IMR-90 (cell line): ENCODE measurements at regions not wholly inside any gene's neighbourhood (a gene's known extent, or its start where the extent isn't known, plus 50 kb on each side); places are given as distances from the start of the nearest gene placed in this dataset.

Experiments
- ATAC-seq: fragments of 200-7000 bp; cut with Tn5 transposase; 2 replicates; pipeline ENCODE4 v1.9.1; 2020; ENCODE audit warnings: low read depth, mild to moderate bottlenecking, moderate library complexity
- BruUV-seq: library from RNA; stranded (reverse); fragments of 400-500 nt; replicated peaks from 2 replicates; lab custom pipeline; 2021; lab: Mats Ljungman, UMichigan
- CTCF ChIA-PET: fragments of 300-600 bp; formaldehyde crosslinking; extraction: SDS; loops from one replicate; lab custom pipeline; 2021; ENCODE audit warnings: antibody characterized with exemption; lab: Yijun Ruan, JAX
- POLR2A ChIA-PET: fragments of 300-600 bp; sonication (Branson Sonifier 250); formaldehyde crosslinking; loops from one replicate; lab custom pipeline; 2022; ENCODE audit warnings: antibody characterized with exemption; ENCODE audit not compliant: unreplicated experiment; lab: Charles Lee
- DNase-seq: peaks from one replicate; pipeline ENCODE4 v3.0.0; 2013
- H2AFZ ChIP-seq: replicated peaks from 2 replicates; pipeline ENCODE3; 2013; ENCODE audit warnings: low read length, mild to moderate bottlenecking; ENCODE audit not compliant: poor library complexity
- H2AK5ac ChIP-seq: 2 replicates; pipeline ENCODE4 v1.6.1; 2013; ENCODE audit warnings: low read depth, low read length, inconsistent platforms
- H2AK9ac ChIP-seq: replicated peaks from 2 replicates; pipeline ENCODE3; 2013; ENCODE audit warnings: mild to moderate bottlenecking, low read depth, low read length, moderate library complexity; ENCODE audit not compliant: poor library complexity
- H2BK120ac ChIP-seq: 2 replicates; pipeline ENCODE4 v1.6.1; 2013; ENCODE audit warnings: low read depth, low read length, inconsistent platforms
- H2BK15ac ChIP-seq: 3 replicates; pipeline ENCODE4 v1.6.1; 2013; ENCODE audit warnings: low read depth, low read length, inconsistent platforms
- H2BK20ac ChIP-seq: 2 replicates; pipeline ENCODE4 v1.6.1; 2013; ENCODE audit warnings: low read depth, mild to moderate bottlenecking, inconsistent platforms, low read length, moderate library complexity
- H2BK5ac ChIP-seq: 2 replicates; pipeline ENCODE4 v1.6.1; 2013; ENCODE audit warnings: mild to moderate bottlenecking, low read depth, low read length, inconsistent platforms; ENCODE audit not compliant: poor library complexity, severe bottlenecking
- H3K14ac ChIP-seq: replicated peaks from 2 replicates; pipeline ENCODE4 v1.6.1; 2013; ENCODE audit warnings: low read depth, low read length, inconsistent platforms
- H3K18ac ChIP-seq: 2 replicates; pipeline ENCODE4 v1.6.1; 2013; ENCODE audit warnings: low read depth, low read length, control low read depth
- H3K23ac ChIP-seq: 2 replicates; pipeline ENCODE4 v1.6.1; 2013; ENCODE audit warnings: low read depth, low read length, inconsistent platforms
- H3K27ac ChIP-seq: 2 replicates; pipeline ENCODE4 v1.5.1; 2013; ENCODE audit warnings: mild to moderate bottlenecking, control low read depth, low read length; ENCODE audit not compliant: insufficient read depth
- H3K27me3 ChIP-seq: 2 replicates; pipeline ENCODE4 v1.6.1; 2013; ENCODE audit warnings: low read length; ENCODE audit not compliant: control insufficient read depth, insufficient read depth
- H3K36me3 ChIP-seq: 2 replicates; pipeline ENCODE4 v1.6.1; 2013; ENCODE audit warnings: low read length, mixed read lengths; ENCODE audit not compliant: control insufficient read depth, insufficient read depth
- H3K4ac ChIP-seq: 2 replicates; pipeline ENCODE4 v1.6.1; 2013; ENCODE audit warnings: low read depth, low read length, inconsistent platforms
- H3K4me1 ChIP-seq: 2 replicates; pipeline ENCODE4 v1.6.1; 2013; ENCODE audit warnings: low read length, mixed read lengths; ENCODE audit not compliant: control insufficient read depth, insufficient read depth
- H3K4me2 ChIP-seq: 2 replicates; pipeline ENCODE4 v1.6.1; 2013; ENCODE audit warnings: low read depth, mild to moderate bottlenecking, control low read depth, low read length, moderate library complexity
- H3K4me3 ChIP-seq: 2 replicates; pipeline ENCODE4 v1.5.1; 2013; ENCODE audit warnings: low read depth, mild to moderate bottlenecking, control low read depth, low read length, moderate library complexity; ENCODE audit not compliant: insufficient read depth
- H3K56ac ChIP-seq: 2 replicates; pipeline ENCODE4 v1.6.1; 2013; ENCODE audit warnings: low read length, inconsistent platforms; ENCODE audit not compliant: insufficient read depth; ENCODE audit errors: extremely low read depth
- H3K79me1 ChIP-seq, 2 experiments: 2 replicates each; pipeline ENCODE4 v1.6.1; 2013; ENCODE audit warnings: low read length in 2 of 2, inconsistent platforms in 1 of 2, low read depth in 1 of 2
- H3K9ac ChIP-seq: 2 replicates; pipeline ENCODE4 v1.6.1; 2013; ENCODE audit warnings: low read depth, low read length, control low read depth
- H3K9me1 ChIP-seq: 2 replicates; pipeline ENCODE4 v1.6.1; 2013; ENCODE audit warnings: low read length, inconsistent platforms; ENCODE audit not compliant: insufficient read depth
- H3K9me3 ChIP-seq: 2 replicates; pipeline ENCODE4 v1.6.1; 2013; ENCODE audit warnings: low read length; ENCODE audit not compliant: control insufficient read depth, insufficient read depth
- H4K20me1 ChIP-seq: 2 replicates; pipeline ENCODE4 v1.6.1; 2013; ENCODE audit warnings: low read length, inconsistent platforms; ENCODE audit not compliant: insufficient read depth
- H4K5ac ChIP-seq: 2 replicates; pipeline ENCODE4 v1.6.1; 2013; ENCODE audit warnings: mild to moderate bottlenecking, low read depth, low read length, control low read depth
- H4K8ac ChIP-seq, 2 experiments: 2 replicates each; pipeline ENCODE4 v1.6.1; 2013; ENCODE audit warnings: low read depth in 2 of 2, low read length in 2 of 2, control low read depth in 1 of 2, inconsistent platforms in 1 of 2
- H4K91ac ChIP-seq: 2 replicates; pipeline ENCODE4 v1.6.1; 2013; ENCODE audit warnings: low read depth, low read length, inconsistent platforms; ENCODE audit not compliant: insufficient read depth
- BHLHE40 ChIP-seq: fragments of 150-350 bp; IDR thresholded peaks from 2 replicates; pipeline ENCODE4 v1.6.1; 2016; ENCODE audit warnings: mild to moderate bottlenecking, low read depth, low read length
- CTCF ChIP-seq: conservative IDR thresholded peaks from 2 replicates; pipeline ENCODE4 v1.5.1; 2012; ENCODE audit warnings: mild to moderate bottlenecking, low read depth, low read length, improper control_type of control experiment
- MAZ ChIP-seq: IDR thresholded peaks from 2 replicates; pipeline ENCODE4 v1.6.1; 2012; ENCODE audit warnings: low read depth, mild to moderate bottlenecking, low read length, improper control_type of control experiment, moderate library complexity, borderline replicate concordance
- WGBS, 2 experiments: methylation state at CpG; one replicate each; pipeline versions ENCODE4 v1.1.5 to v1.1.7; 2013; ENCODE audit warnings: missing lambda C conversion rate in 2 of 2; ENCODE audit not compliant: insufficient read length in 1 of 2; ENCODE audit errors: extremely low coverage in 2 of 2; 5-methylcytosine and 5-hydroxymethylcytosine counted together
- dilution Hi-C: fragments of 300-500 bp; cut with HindIII; formaldehyde crosslinking; loops from one replicate; pipeline ENCODE4 v1.14.3; 2018; ENCODE audit warnings: low sequenced_read_pairs; ENCODE audit not compliant: unreplicated experiment
- in situ Hi-C: fragments of 300-500 bp; cut with MboI; formaldehyde crosslinking; loops from 3 replicates; pipeline ENCODE4 v1.14.3; 2019; ENCODE audit warnings: low sequenced_read_pairs, inconsistent platforms, mixed read lengths
- intact Hi-C: fragments of 100-400 bp; cut with micrococcal nuclease; formaldehyde crosslinking; loops from 2 replicates; pipeline ENCODE4 v1.10.0; 2022

GRCh38 chr19:29060813-29061364 is 152.1 kb downstream of the UQCRFS1 start (continued):
- no peak for TF ChIP-seq CTCF

- Histone ChIP-seq H3K18ac (no peak overlapping the region), H4K8ac (no peak overlapping the region), H3K4me1 (no peaks in the 10 kb centered on the region), H2BK5ac (no peak overlapping the region), H3K27me3 (no peaks in the 10 kb centered on the region), H3K4me3 (no peak overlapping the region), H4K91ac (no peak overlapping the region), H2BK20ac (no peak overlapping the region), H3K56ac (no peak overlapping the region), H2BK120ac (no peak overlapping the region), H4K5ac (no peak overlapping the region), H3K27ac (no peak overlapping the region), H3K4ac (no peak overlapping the region), H2BK15ac (no peak overlapping the region), H2AK5ac (no peak overlapping the region), H4K20me1 (no peaks in the 10 kb centered on the region), H3K23ac (no peak overlapping the region), H3K4me2 (no peak overlapping the region), H3K9ac (no peak overlapping the region), H3K79me1 (no peaks in the 10 kb centered on the region), H3K9me1 (no peaks in the 10 kb centered on the region), H3K14ac (no peak overlapping the region), H3K36me3 (no peaks in the 10 kb centered on the region), H3K9me3 (no peaks in the 10 kb centered on the region; the same call in 1 of the 2 replicates), H2AFZ (no peak overlapping the region), H2AK9ac (no peak overlapping the region)
- intact Hi-C loops (no loop called here), dilution Hi-C loops (no loop called here), in situ Hi-C loops (no loop called here)
- ChIA-PET CTCF (no interaction called here), POLR2A (no interaction called here)
- BruUV-seq, result no TSS peak
- WGBS, 2 experiments, result no CpG with 5 or more reads among the region's 5 CpGs
- DNase-seq, result no peak
- no peak for ATAC-seq
- TF ChIP-seq MAZ (no peak), BHLHE40 (no peak)
Measured at GRCh38 chr19:29056535-29056934, 156.4 kb downstream of the UQCRFS1 start.
